ES-I3 (cell line): ENCODE measurements at regions not wholly inside any gene's neighbourhood (a gene's known extent, or its start where the extent isn't known, plus 50 kb on each side); places are given as distances from the start of the nearest gene placed in this dataset.
"Not testable (repeated sequence)": the region's sequence is repeated elsewhere in the genome, so short reads cannot be mapped to it uniquely, and the experiment has no call there.

Experiments used
- H3K36me3 ChIP-seq: 2 replicates; pipeline ENCODE4 v1.6.1; 2013; ENCODE audit warnings: mild to moderate bottlenecking, low read length, control low read depth, moderate library complexity; ENCODE audit not compliant: insufficient read depth
- H3K4me1 ChIP-seq: 2 replicates; pipeline ENCODE4 v1.6.1; 2013; ENCODE audit warnings: mild to moderate bottlenecking, control low read depth, low read length; ENCODE audit not compliant: insufficient read depth
- H3K9ac ChIP-seq: 2 replicates; pipeline ENCODE4 v1.6.1; 2013; ENCODE audit warnings: low read depth, mild to moderate bottlenecking, low read length, moderate library complexity
- H3K9me3 ChIP-seq: 2 replicates; pipeline ENCODE4 v1.6.1; 2013; ENCODE audit warnings: mild to moderate bottlenecking, low read length, moderate library complexity; ENCODE audit not compliant: control insufficient read depth, insufficient read depth

- no peak overlapping the region for H3K9ac ChIP-seq
- no peaks in the 10 kb centered on the region for H3K4me1 ChIP-seq
- H3K36me3 ChIP-seq, result no peaks in the 10 kb centered on the region
- H3K9me3 ChIP-seq, result no peaks in the 10 kb centered on the region
Measured at GRCh38 chr18:42296723-42297122, 341.7 kb downstream of the PIK3C3 start.

- Histone ChIP-seq H3K4me1 (no peaks in the 10 kb centered on the region), H3K9ac (peak overlapping the region; percentile 3; the same call in 1 of the 2 replicates), H3K36me3 (no peaks in the 10 kb centered on the region), H3K9me3 (no peaks in the 10 kb centered on the region)
Measured at GRCh38 chr18:42298759-42299675, 344.0 kb downstream of the PIK3C3 start.

GRCh38 chr18:42305869-42306593, 351.0 kb downstream of the PIK3C3 start:
- no peaks in the 10 kb centered on the region for H3K4me1 ChIP-seq
- H3K36me3 ChIP-seq, result no peaks in the 10 kb centered on the region
- peaks cover 3% of the 10 kb centered on the region; the same call in 1 of the 2 replicates for H3K9me3 ChIP-seq
- no peak overlapping the region for H3K9ac ChIP-seq

GRCh38 chr18:42306594-42306980, 351.6 kb downstream of the PIK3C3 start:
- H3K9me3 ChIP-seq, result peaks cover 3% of the 10 kb centered on the region; the same call in 1 of the 2 replicates
- peaks cover 2% of the 10 kb centered on the region; the same call in 1 of the 2 replicates for H3K4me1 ChIP-seq
- no peaks in the 10 kb centered on the region for H3K36me3 ChIP-seq
- no peak overlapping the region for H3K9ac ChIP-seq

- Histone ChIP-seq H3K36me3 (no peaks in the 10 kb centered on the region; the same call in 1 of the 2 replicates), H3K9ac (no peak overlapping the region), H3K9me3 (peaks cover 3% of the 10 kb centered on the region; the same call in 1 of the 2 replicates), H3K4me1 (peaks cover 2% of the 10 kb centered on the region; the same call in 1 of the 2 replicates)
Measured at GRCh38 chr18:42310956-42311355, 355.9 kb downstream of the PIK3C3 start.

GRCh38 chr18:42326752-42327151, 371.7 kb downstream of the PIK3C3 start:
- Histone ChIP-seq H3K4me1 (no peaks in the 10 kb centered on the region), H3K9me3 (peaks cover 2% of the 10 kb centered on the region; the same call in 1 of the 2 replicates), H3K36me3 (no peaks in the 10 kb centered on the region; the same call in 1 of the 2 replicates), H3K9ac (no peak overlapping the region)

GRCh38 chr18:42328931-42329330, 373.9 kb downstream of the PIK3C3 start:
- Histone ChIP-seq H3K36me3 (no peaks in the 10 kb centered on the region; the same call in 1 of the 2 replicates), H3K9me3 (peaks cover 2% of the 10 kb centered on the region), H3K9ac (no peak overlapping the region)

GRCh38 chr18:42330296-42330695, 375.3 kb downstream of the PIK3C3 start:
- Histone ChIP-seq H3K36me3 (no peaks in the 10 kb centered on the region), H3K4me1 (no peaks in the 10 kb centered on the region), H3K9me3 (peaks cover 3% of the 10 kb centered on the region), H3K9ac (no peak overlapping the region)

More at GRCh38 chr18:42328931-42329330, 373.9 kb downstream of the PIK3C3 start:
- no peaks in the 10 kb centered on the region for H3K4me1 ChIP-seq

- peaks cover 7% of the 10 kb centered on the region; the same call in 1 of the 2 replicates for H3K4me1 ChIP-seq
- H3K9me3 ChIP-seq, result peaks cover 21% of the 10 kb centered on the region
- no peak overlapping the region for H3K9ac ChIP-seq
- H3K36me3 ChIP-seq, result no peaks in the 10 kb centered on the region
Measured at GRCh38 chr18:42333558-42333957, 378.5 kb downstream of the PIK3C3 start.

- Histone ChIP-seq H3K9me3 (peaks cover 21% of the 10 kb centered on the region), H3K4me1 (peaks cover 17% of the 10 kb centered on the region; the same call in 1 of the 2 replicates), H3K36me3 (no peaks in the 10 kb centered on the region), H3K9ac (no peak overlapping the region)
Measured at GRCh38 chr18:42334931-42335330, 379.9 kb downstream of the PIK3C3 start.

- no peaks in the 10 kb centered on the region for H3K36me3 ChIP-seq
- H3K9me3 ChIP-seq, result peaks cover 21% of the 10 kb centered on the region
- peaks cover 17% of the 10 kb centered on the region; the same call in 1 of the 2 replicates for H3K4me1 ChIP-seq
- no peak overlapping the region for H3K9ac ChIP-seq
Measured at GRCh38 chr18:42336139-42336538, 381.1 kb downstream of the PIK3C3 start.

- not testable (repeated sequence) for H3K36me3 ChIP-seq, H3K9ac ChIP-seq
- peaks cover 21% of the 10 kb centered on the region for H3K9me3 ChIP-seq
- peaks cover 22% of the 10 kb centered on the region; the same call in 1 of the 2 replicates for H3K4me1 ChIP-seq
Measured at GRCh38 chr18:42337337-42337736, 382.3 kb downstream of the PIK3C3 start.

- Histone ChIP-seq H3K4me1 (peaks cover 24% of the 10 kb centered on the region; the same call in 1 of the 2 replicates), H3K36me3 (no peaks in the 10 kb centered on the region), H3K9me3 (peaks cover 21% of the 10 kb centered on the region), H3K9ac (no peak overlapping the region)
Measured at GRCh38 chr18:42338683-42339082, 383.6 kb downstream of the PIK3C3 start.

- H3K36me3 ChIP-seq, result no peaks in the 10 kb centered on the region
- peaks cover 24% of the 10 kb centered on the region; the same call in 1 of the 2 replicates for H3K4me1 ChIP-seq
- no peak overlapping the region for H3K9ac ChIP-seq
- peaks cover 21% of the 10 kb centered on the region for H3K9me3 ChIP-seq
Measured at GRCh38 chr18:42339372-42339771, 384.3 kb downstream of the PIK3C3 start.
